ENCODE measurements at regions not wholly inside any gene's neighbourhood (a gene's known extent, or its start where the extent isn't known, plus 50 kb on each side); places are given as distances from the start of the nearest gene placed in this dataset.

DNA sequence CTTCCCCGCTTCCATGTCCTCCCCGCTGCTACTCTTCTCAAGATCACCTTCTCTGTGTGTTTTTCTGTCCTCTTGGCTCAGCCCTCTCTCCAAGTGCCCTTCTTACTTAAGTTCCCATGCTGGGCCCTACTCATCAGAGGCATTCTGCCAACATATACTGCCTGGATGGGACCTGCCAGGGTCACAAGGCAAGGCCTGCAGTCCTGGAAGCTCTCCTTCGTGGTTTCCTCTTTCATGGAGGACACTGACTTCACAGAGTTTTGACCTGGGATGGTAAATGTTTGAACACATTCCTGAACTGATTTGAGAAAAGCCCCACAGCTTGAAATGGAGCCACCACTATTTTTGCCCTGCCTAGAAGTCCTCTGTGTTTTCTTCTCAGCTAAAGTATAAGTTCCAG lies 140.9 kb downstream of the TMEM30B start:
- Histone ChIP-seq H3K9ac (ENCODE audit: low read length) (no peak overlapping the region), H4K20me1 (ENCODE audit: low read length) (no peaks in the 10 kb centered on the region), H3K9me3 (ENCODE audit: low read length) (peaks cover 21% of the 10 kb centered on the region), H3K36me3 (ENCODE audit: low read depth, low read length) (no peaks in the 10 kb centered on the region; the same call in 1 of the 2 replicates), H3K9me2 (replicated peaks; ENCODE audit: low read length) (no peaks in the 10 kb centered on the region), H3K79me2 (ENCODE audit: low read length) (no peaks in the 10 kb centered on the region), H3K4me3 (ENCODE audit: low read length) (no peak overlapping the region), H3K27me3 (ENCODE audit: low read length) (no peaks in the 10 kb centered on the region), H2AFZ (ENCODE audit: low read length) (no peak overlapping the region), H3K27ac (ENCODE audit: low read length) (peak overlapping the region; percentile 53), H3F3A (ENCODE audit: low read length, unreplicated experiment) (no peaks in the 10 kb centered on the region), H3K4me2 (ENCODE audit: low read length) (peak overlapping the region; percentile 17; the same call in 1 of the 2 replicates), H3K4me1 (ENCODE audit: insufficient read depth, low read length) (peaks cover 23% of the 10 kb centered on the region)
- BruUV-seq (replicated peaks): no TSS peak
- POLR2A ChIA-PET (ENCODE audit: unreplicated experiment): interaction anchor here (0.6 kb wide), 1 partner anchor 323 kb away, joined by 5 read pairs; no protein-coding TSS in a partner anchor
- peak; percentile 32 for DNase-seq
- TF ChIP-seq EZH2 (IDR thresholded peaks at IDR 0.05; ENCODE audit: low read length, unreplicated experiment) (no peak), EZH2phosphoT487 (IDR thresholded peaks at IDR 0.05; ENCODE audit: borderline replicate concordance, low read length) (no peak)
- TF ChIP-seq, protein P1, sequence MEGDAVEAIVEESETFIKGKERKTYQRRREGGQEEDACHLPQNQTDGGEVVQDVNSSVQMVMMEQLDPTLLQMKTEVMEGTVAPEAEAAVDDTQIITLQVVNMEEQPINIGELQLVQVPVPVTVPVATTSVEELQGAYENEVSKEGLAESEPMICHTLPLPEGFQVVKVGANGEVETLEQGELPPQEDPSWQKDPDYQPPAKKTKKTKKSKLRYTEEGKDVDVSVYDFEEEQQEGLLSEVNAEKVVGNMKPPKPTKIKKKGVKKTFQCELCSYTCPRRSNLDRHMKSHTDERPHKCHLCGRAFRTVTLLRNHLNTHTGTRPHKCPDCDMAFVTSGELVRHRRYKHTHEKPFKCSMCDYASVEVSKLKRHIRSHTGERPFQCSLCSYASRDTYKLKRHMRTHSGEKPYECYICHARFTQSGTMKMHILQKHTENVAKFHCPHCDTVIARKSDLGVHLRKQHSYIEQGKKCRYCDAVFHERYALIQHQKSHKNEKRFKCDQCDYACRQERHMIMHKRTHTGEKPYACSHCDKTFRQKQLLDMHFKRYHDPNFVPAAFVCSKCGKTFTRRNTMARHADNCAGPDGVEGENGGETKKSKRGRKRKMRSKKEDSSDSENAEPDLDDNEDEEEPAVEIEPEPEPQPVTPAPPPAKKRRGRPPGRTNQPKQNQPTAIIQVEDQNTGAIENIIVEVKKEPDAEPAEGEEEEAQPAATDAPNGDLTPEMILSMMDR (conservative IDR thresholded peaks at IDR 0.05; ENCODE audit: low read depth, low read length): no peak
- no peak for ATAC-seq
- intact Hi-C loops (cut with micrococcal nuclease): no loop called here
- CTCF ChIA-PET: interaction anchor here (0.5 kb wide), 1 partner anchor 494 kb away, joined by 3 read pairs; no protein-coding TSS in a partner anchor

DNA sequence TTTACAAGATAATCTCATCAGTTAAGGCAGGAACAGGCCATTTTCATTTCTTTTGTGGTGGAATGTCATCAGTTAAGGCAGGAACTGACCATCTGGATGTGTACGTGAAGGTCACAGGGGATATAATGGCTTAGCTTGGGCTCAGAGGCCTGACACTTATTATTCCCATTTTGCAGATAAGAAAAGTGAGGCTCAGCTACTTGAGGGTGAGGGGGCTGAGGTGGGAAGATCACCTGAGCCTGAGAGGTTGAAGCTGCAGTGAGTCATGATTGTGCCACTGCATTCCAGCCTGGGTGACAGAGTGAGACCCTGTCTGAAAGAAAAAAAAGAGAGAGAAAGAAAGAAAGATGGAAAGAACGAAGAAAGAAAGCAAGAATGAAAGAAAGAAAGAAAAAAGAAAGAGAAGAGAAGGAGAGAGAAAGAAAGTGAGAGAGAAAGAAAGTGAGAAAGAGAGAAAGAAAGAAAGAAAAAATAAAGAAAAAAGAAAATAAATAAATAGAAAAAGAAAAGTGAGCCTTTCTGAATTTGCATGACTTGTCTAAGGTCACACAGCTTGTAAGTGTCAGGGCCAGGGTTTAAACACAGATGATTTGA lies 142.0 kb downstream of the TMEM30B start:
- intact Hi-C loops (cut with micrococcal nuclease): no loop called here
- no peaks in the 10 kb centered on the region; the same call in 1 of the 2 replicates for H3K36me3 ChIP-seq (ENCODE audit: low read depth, low read length)
- H3F3A ChIP-seq (ENCODE audit: low read length, unreplicated experiment): no peaks in the 10 kb centered on the region
- no peak overlapping the region for H3K9ac ChIP-seq (ENCODE audit: low read length)
- H3K4me2 ChIP-seq (ENCODE audit: low read length): no peak overlapping the region
- H3K4me3 ChIP-seq (ENCODE audit: low read length): no peak overlapping the region
- no peak for ATAC-seq
- H3K4me1 ChIP-seq (ENCODE audit: insufficient read depth, low read length): peaks cover 23% of the 10 kb centered on the region
- POLR2A ChIA-PET (ENCODE audit: unreplicated experiment): no interaction called here
- no peaks in the 10 kb centered on the region for H3K79me2 ChIP-seq (ENCODE audit: low read length)
- H3K9me3 ChIP-seq (ENCODE audit: low read length): peaks cover 13% of the 10 kb centered on the region; the same call in 1 of the 2 replicates
- H3K9me2 ChIP-seq (replicated peaks; ENCODE audit: low read length): no peaks in the 10 kb centered on the region
- H4K20me1 ChIP-seq (ENCODE audit: low read length): no peaks in the 10 kb centered on the region
- DNase-seq: no peak
- CTCF ChIA-PET: no interaction called here
- TF ChIP-seq, protein P1 (conservative IDR thresholded peaks at IDR 0.05; ENCODE audit: low read depth, low read length): no peak
- TF ChIP-seq EZH2phosphoT487 (IDR thresholded peaks at IDR 0.05; ENCODE audit: borderline replicate concordance, low read length): no peak
- TF ChIP-seq EZH2 (IDR thresholded peaks at IDR 0.05; ENCODE audit: low read length, unreplicated experiment): no peak
- H3K27me3 ChIP-seq (ENCODE audit: low read length): no peaks in the 10 kb centered on the region
- no TSS peak for BruUV-seq (replicated peaks)
- H2AFZ ChIP-seq (ENCODE audit: low read length): no peak overlapping the region
- no peak overlapping the region for H3K27ac ChIP-seq (ENCODE audit: low read length)

DNA sequence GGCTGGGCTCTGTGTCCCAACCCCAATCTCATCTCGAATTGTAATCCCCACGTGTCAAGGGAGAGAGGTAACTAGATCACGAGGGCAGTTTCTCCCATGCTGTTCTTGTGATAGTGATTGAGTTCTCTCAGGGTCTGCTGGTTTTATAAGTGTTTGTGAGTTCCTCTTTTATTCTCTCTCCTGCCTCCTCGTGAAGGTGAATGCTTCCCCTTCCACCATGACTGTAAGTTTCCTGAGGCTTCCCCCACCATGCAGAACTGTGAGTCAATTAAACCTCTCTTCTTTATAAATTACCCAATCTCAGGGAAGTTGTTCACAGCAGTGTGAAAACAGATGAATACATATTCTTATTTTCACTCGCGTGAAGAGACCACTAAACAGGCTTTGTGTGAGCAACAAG lies 148.2 kb downstream of the TMEM30B start:
- POLR2A ChIA-PET (ENCODE audit: unreplicated experiment): no interaction called here
- no peaks in the 10 kb centered on the region for H3K9me2 ChIP-seq (replicated peaks; ENCODE audit: low read length)
- ATAC-seq (no peak), DNase-seq (no peak)
- H3K4me1 ChIP-seq (ENCODE audit: insufficient read depth, low read length): no peaks in the 10 kb centered on the region
- no TSS peak for BruUV-seq (replicated peaks)
- CTCF ChIA-PET: no interaction called here
- H3K79me2 ChIP-seq (ENCODE audit: low read length): no peaks in the 10 kb centered on the region
- TF ChIP-seq, protein P1 (conservative IDR thresholded peaks at IDR 0.05; ENCODE audit: low read depth, low read length): no peak
- no peak for TF ChIP-seq EZH2 (IDR thresholded peaks at IDR 0.05; ENCODE audit: low read length, unreplicated experiment)
- no peak for TF ChIP-seq EZH2phosphoT487 (IDR thresholded peaks at IDR 0.05; ENCODE audit: borderline replicate concordance, low read length)
- no peak overlapping the region for H3K27ac ChIP-seq (ENCODE audit: low read length)
- H3K27me3 ChIP-seq (ENCODE audit: low read length): no peaks in the 10 kb centered on the region
- intact Hi-C loops (cut with micrococcal nuclease): no loop called here
- no peaks in the 10 kb centered on the region for H3F3A ChIP-seq (ENCODE audit: low read length, unreplicated experiment)
- H4K20me1 ChIP-seq (ENCODE audit: low read length): no peaks in the 10 kb centered on the region
- no peak overlapping the region for H3K9ac ChIP-seq (ENCODE audit: low read length)
- H3K4me3 ChIP-seq (ENCODE audit: low read length): no peak overlapping the region
- no peaks in the 10 kb centered on the region for H3K9me3 ChIP-seq (ENCODE audit: low read length)
- no peak overlapping the region for H2AFZ ChIP-seq (ENCODE audit: low read length)
- no peak overlapping the region for H3K4me2 ChIP-seq (ENCODE audit: low read length)
- H3K36me3 ChIP-seq (ENCODE audit: low read depth, low read length): no peaks in the 10 kb centered on the region

Measured in PC-3 (cell line).